DOHH2 (cell line): ENCODE measurements at regions not wholly inside any gene's neighbourhood (a gene's known extent, or its start where the extent isn't known, plus 50 kb on each side); places are given as distances from the start of the nearest gene placed in this dataset.

Experiments used
- H3F3A ChIP-seq: fragments of 200-600 bp; sonication (generic), shearing (Covaris generic); 2 replicates; pipeline ENCODE4 v1.6.0; 2016; ENCODE audit warnings: antibody characterized with exemption, mild to moderate bottlenecking; ENCODE audit not compliant: control insufficient read depth, insufficient read depth
- H3K27ac ChIP-seq: fragments of 200-600 bp; sonication (generic); 2 replicates; pipeline ENCODE4 v1.5.1; 2014; ENCODE audit warnings: low read depth, mild to moderate bottlenecking, low read length, moderate library complexity
- H3K27me3 ChIP-seq: fragments of 200-600 bp; sonication (generic); 2 replicates; pipeline ENCODE4 v1.6.1; 2014; ENCODE audit warnings: mild to moderate bottlenecking, low read length, mixed read lengths; ENCODE audit not compliant: control insufficient read depth
- H3K36me3 ChIP-seq: fragments of 200-600 bp; sonication (generic); 2 replicates; pipeline ENCODE4 v1.6.1; 2014; ENCODE audit warnings: mild to moderate bottlenecking, low read length, moderate library complexity, mixed read lengths; ENCODE audit not compliant: control insufficient read depth
- H3K4me1 ChIP-seq: fragments of 200-600 bp; sonication (generic); 2 replicates; pipeline ENCODE4 v1.6.1; 2014; ENCODE audit warnings: mild to moderate bottlenecking, low read length, mixed read lengths; ENCODE audit not compliant: control insufficient read depth
- H3K4me2 ChIP-seq: fragments of 200-600 bp; sonication (generic); 2 replicates; pipeline ENCODE4 v1.6.0; 2014; ENCODE audit warnings: mild to moderate bottlenecking, low read length, moderate library complexity
- H3K4me3 ChIP-seq: fragments of 200-600 bp; sonication (generic); 2 replicates; pipeline ENCODE4 v1.5.1; 2014; ENCODE audit warnings: mild to moderate bottlenecking, low read length, mixed read lengths
- H3K79me2 ChIP-seq: fragments of 200-600 bp; sonication (generic); 2 replicates; pipeline ENCODE4 v1.6.1; 2014; ENCODE audit warnings: mild to moderate bottlenecking, low read length, mixed read lengths; ENCODE audit not compliant: control insufficient read depth
- H3K9me2 ChIP-seq: fragments of 200-600 bp; sonication (generic); replicated peaks from 2 replicates; pipeline ENCODE4 v1.6.1; 2014; ENCODE audit warnings: mild to moderate bottlenecking, low read length, mixed read lengths; ENCODE audit not compliant: control insufficient read depth
- H3K9me3 ChIP-seq: fragments of 200-600 bp; sonication (generic); 2 replicates; pipeline ENCODE4 v1.6.1; 2014; ENCODE audit warnings: antibody characterized with exemption, low read length, mixed read lengths; ENCODE audit not compliant: control insufficient read depth, insufficient read depth
- H4K20me1 ChIP-seq: fragments of 200-600 bp; sonication (generic); 2 replicates; pipeline ENCODE4 v1.6.0; 2014; ENCODE audit warnings: low read depth, mild to moderate bottlenecking, antibody characterized with exemption, low read length, moderate library complexity; ENCODE audit not compliant: control insufficient read depth, insufficient read depth
- CTCF ChIP-seq: fragments of 200-600 bp; sonication (generic); IDR thresholded peaks from one replicate; pipeline ENCODE4 v1.5.1; 2014; ENCODE audit warnings: antibody characterized with exemption, mild to moderate bottlenecking, low read depth, low read length; ENCODE audit not compliant: poor library complexity, severe bottlenecking
- EZH2phosphoT487 ChIP-seq: fragments of 200-600 bp; sonication (generic); IDR thresholded peaks from 2 replicates; pipeline ENCODE4 v1.6.1; 2017; ENCODE audit warnings: borderline replicate concordance, mild to moderate bottlenecking, antibody characterized with exemption, low read length, moderate library complexity, mixed read lengths

GRCh38 chr7:95693551-95694333 is 78.6 kb upstream of the DYNC1I1 start:
- TF ChIP-seq EZH2phosphoT487 (no peak), CTCF (no peak)
- H3K9me2 ChIP-seq: no peaks in the 10 kb centered on the region

GRCh38 chr7:95691464-95691863 is 80.9 kb upstream of the DYNC1I1 start:
- Histone ChIP-seq H3K9me3 (no peaks in the 10 kb centered on the region), H3K79me2 (no peaks in the 10 kb centered on the region), H3K4me2 (no peak overlapping the region), H3K4me3 (no peak overlapping the region), H3K4me1 (0 out of 2 replicates have a peak, but pooled peaks cover 2% of the 10 kb centered on the region), H3K36me3 (no peaks in the 10 kb centered on the region), H4K20me1 (no peaks in the 10 kb centered on the region), H3F3A (no peaks in the 10 kb centered on the region), H3K27me3 (peaks cover 5% of the 10 kb centered on the region; the same call in 1 of the 2 replicates), H3K9me2 (no peaks in the 10 kb centered on the region), H3K27ac (no peak overlapping the region)
- TF ChIP-seq EZH2phosphoT487 (no peak), CTCF (no peak)

More at GRCh38 chr7:95693551-95694333, 78.6 kb upstream of the DYNC1I1 start:
- H3K27me3 ChIP-seq: peaks cover 5% of the 10 kb centered on the region; the same call in 1 of the 2 replicates
- H3K4me3 ChIP-seq: no peak overlapping the region
- H3K9me3 ChIP-seq: no peaks in the 10 kb centered on the region
- no peak overlapping the region for H3K27ac ChIP-seq
- H3K36me3 ChIP-seq: no peaks in the 10 kb centered on the region
- no peaks in the 10 kb centered on the region for H3F3A ChIP-seq
- no peaks in the 10 kb centered on the region for H3K79me2 ChIP-seq
- H3K4me1 ChIP-seq: 0 out of 2 replicates have a peak, but pooled peaks cover 2% of the 10 kb centered on the region
- no peak overlapping the region for H3K4me2 ChIP-seq
- no peaks in the 10 kb centered on the region for H4K20me1 ChIP-seq

- no peaks in the 10 kb centered on the region for H3F3A ChIP-seq
- no peak overlapping the region for H3K4me3 ChIP-seq
- H3K4me2 ChIP-seq: peak overlapping the region; percentile 20; the same call in 1 of the 2 replicates
- no peaks in the 10 kb centered on the region for H3K36me3 ChIP-seq
- H3K27me3 ChIP-seq: peaks cover 5% of the 10 kb centered on the region; the same call in 1 of the 2 replicates
- no peak overlapping the region for H3K27ac ChIP-seq
- TF ChIP-seq EZH2phosphoT487 (no peak), CTCF (peak; percentile 77)
- no peaks in the 10 kb centered on the region for H3K9me3 ChIP-seq
- no peaks in the 10 kb centered on the region for H4K20me1 ChIP-seq
- no peaks in the 10 kb centered on the region for H3K9me2 ChIP-seq
- no peaks in the 10 kb centered on the region for H3K79me2 ChIP-seq
- 0 out of 2 replicates have a peak, but pooled peaks cover 2% of the 10 kb centered on the region for H3K4me1 ChIP-seq
These were observed 81.9 kb upstream of the DYNC1I1 start for GRCh38 chr7:95690367-95690947.
